GM18519 (cell line): ENCODE measurements at regions not wholly inside any gene's neighbourhood (a gene's known extent, or its start where the extent isn't known, plus 50 kb on each side); places are given as distances from the start of the nearest gene placed in this dataset.

ENCODE experiments used
- ATAC-seq: cut with Tn5 transposase; IDR thresholded peaks from one replicate; pipeline ENCODE4 v1.9.1; 2021; ENCODE audit warnings: mild to moderate bottlenecking, moderate library complexity; ENCODE audit not compliant: unreplicated experiment, low FRiP score

GRCh38 chr1:87265786-87266185 lies 62.9 kb upstream of the LMO4 start:
- no peak for ATAC-seq

- ATAC-seq, result no peak
Observed at GRCh38 chr1:87268111-87268510, 60.6 kb upstream of the LMO4 start.

- ATAC-seq, result no peak
Observed at GRCh38 chr1:87269921-87270320, 58.8 kb upstream of the LMO4 start.

GRCh38 chr1:87273291-87273690 lies 55.4 kb upstream of the LMO4 start:
- no peak for ATAC-seq

- ATAC-seq, result no peak
Observed at GRCh38 chr1:87274851-87275250, 53.8 kb upstream of the LMO4 start.

- ATAC-seq, result no peak
Observed at GRCh38 chr1:87278825-87279535, 49.7 kb upstream of the LMO4 start.
